Upper lobe of left lung (tissue), 4 donors: ENCODE measurements at regions not wholly inside any gene's neighbourhood (a gene's known extent, or its start where the extent isn't known, plus 50 kb on each side); places are given as distances from the start of the nearest gene placed in this dataset.

Source experiments
- CTCF ChIP-seq, 6 experiments: fragments of 450-650 bp in 4 of 6; fragments of 200-600 bp in 2 of 6; sonication (generic) in 2 of 6; IDR thresholded peaks; one replicate each; pipeline ENCODE4 v1.5.1; 2016 to 2019; ENCODE audit warnings: antibody characterized with exemption in 6 of 6
- POLR2A ChIP-seq, 4 donors: fragments of 450-650 bp; IDR thresholded peaks; one replicate each; pipeline ENCODE4 v1.5.1; 2016 to 2017; ENCODE audit warnings: antibody characterized with exemption in 4 of 4, mild to moderate bottlenecking in 2 of 4

DNA sequence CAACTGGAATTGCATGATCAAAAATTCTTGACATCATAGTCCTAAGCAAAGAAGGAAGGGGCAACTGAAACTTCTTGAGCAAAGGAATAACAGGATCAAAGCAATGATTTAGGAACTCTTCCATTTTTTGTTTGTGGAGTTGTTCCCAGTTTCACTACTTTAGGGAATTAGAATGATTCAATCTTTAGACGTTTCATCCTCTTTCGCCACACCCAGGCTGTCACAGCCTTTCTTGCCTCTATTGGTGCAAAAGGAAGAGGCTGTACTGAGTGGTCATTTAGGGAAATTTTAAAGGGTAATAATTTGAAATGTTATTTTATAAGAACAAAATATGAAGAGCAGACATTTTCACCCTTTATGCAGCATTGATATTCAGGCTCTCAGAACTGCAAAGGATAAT is 1026.0 kb upstream of the ARRDC3 start:
- TF ChIP-seq CTCF (IDR thresholded peaks at IDR 0.05) = no peak
- no peak for TF ChIP-seq POLR2A (IDR thresholded peaks at IDR 0.05)
